ENCODE measurements at regions not wholly inside any gene's neighbourhood (a gene's known extent, or its start where the extent isn't known, plus 50 kb on each side); places are given as distances from the start of the nearest gene placed in this dataset.

GRCh38 chr22:34430386-34430785 is 510.1 kb upstream of the LARGE1 start:
- no peak for DNase-seq (ENCODE audit: low spot score)

- no peak for DNase-seq (ENCODE audit: low spot score)
Measured at GRCh38 chr22:34434371-34434770, 514.1 kb upstream of the LARGE1 start.

GRCh38 chr22:34437140-34437539 is 516.9 kb upstream of the LARGE1 start:
- no peak for DNase-seq (ENCODE audit: low spot score)

- no peak for DNase-seq (ENCODE audit: low spot score)
Measured at GRCh38 chr22:34454598-34454997, 534.3 kb upstream of the LARGE1 start.

GRCh38 chr22:34462795-34463194 is 542.5 kb upstream of the LARGE1 start:
- DNase-seq (ENCODE audit: low spot score): no peak

GRCh38 chr22:34475886-34476285 is 555.6 kb upstream of the LARGE1 start:
- no peak for DNase-seq (ENCODE audit: low spot score)

- DNase-seq (ENCODE audit: low spot score): no peak
Measured at GRCh38 chr22:34476762-34477161, 556.5 kb upstream of the LARGE1 start.

- DNase-seq (ENCODE audit: low spot score): no peak
Measured at GRCh38 chr22:34481090-34481489, 560.8 kb upstream of the LARGE1 start.

- no peak for DNase-seq (ENCODE audit: low spot score)
Measured at GRCh38 chr22:34486381-34486780, 566.1 kb upstream of the LARGE1 start.

GRCh38 chr22:34489861-34490260 is 569.6 kb upstream of the LARGE1 start:
- no peak for DNase-seq (ENCODE audit: low spot score)

GRCh38 chr22:34490886-34491285 is 570.6 kb upstream of the LARGE1 start:
- DNase-seq (ENCODE audit: low spot score): no peak

- DNase-seq (ENCODE audit: low spot score): no peak
Measured at GRCh38 chr22:34493486-34493885, 572.5 kb upstream of the ISX start.

- no peak for DNase-seq (ENCODE audit: low spot score)
Measured at GRCh38 chr22:34501366-34501965, 564.5 kb upstream of the ISX start.

- no peak for DNase-seq (ENCODE audit: low spot score)
Measured at GRCh38 chr22:34502821-34503220, 563.1 kb upstream of the ISX start.

GRCh38 chr22:34508797-34509196 is 557.2 kb upstream of the ISX start:
- no peak for DNase-seq (ENCODE audit: low spot score)

- no peak for DNase-seq (ENCODE audit: low spot score)
Measured at GRCh38 chr22:34526681-34527080, 539.3 kb upstream of the ISX start.

- no peak for DNase-seq (ENCODE audit: low spot score)
Measured at GRCh38 chr22:34534101-34534500, 531.9 kb upstream of the ISX start.

GRCh38 chr22:34567367-34567766 is 498.6 kb upstream of the ISX start:
- DNase-seq (ENCODE audit: low spot score): no peak

GRCh38 chr22:34570408-34570807 is 495.6 kb upstream of the ISX start:
- DNase-seq (ENCODE audit: low spot score): no peak

- no peak for DNase-seq (ENCODE audit: low spot score)
Measured at GRCh38 chr22:34579519-34579918, 486.4 kb upstream of the ISX start.

GRCh38 chr22:34587357-34588356 is 478.3 kb upstream of the ISX start:
- no peak for DNase-seq (ENCODE audit: low spot score)

GRCh38 chr22:34588871-34589545 is 476.9 kb upstream of the ISX start:
- DNase-seq (ENCODE audit: low spot score): no peak
